GM21737 (cell line): ENCODE measurements at regions not wholly inside any gene's neighbourhood (a gene's known extent, or its start where the extent isn't known, plus 50 kb on each side); places are given as distances from the start of the nearest gene placed in this dataset.
"Not testable (repeated sequence)": the region's sequence is repeated elsewhere in the genome, so short reads cannot be mapped to it uniquely, and the experiment has no call there.

Experiments
- ATAC-seq: cut with Tn5 transposase; IDR thresholded peaks from one replicate; pipeline ENCODE4 v1.9.1; 2021; ENCODE audit warnings: mild to moderate bottlenecking, moderate library complexity; ENCODE audit not compliant: unreplicated experiment

- not testable (repeated sequence) for ATAC-seq
Observed at GRCh38 chr6:170036367-170036766, 254.5 kb downstream of the DLL1 start.

- no peak for ATAC-seq
Observed at GRCh38 chr6:170035901-170036304, 255.0 kb downstream of the DLL1 start.

GRCh38 chr6:170035044-170035443 is 255.8 kb downstream of the DLL1 start:
- no peak for ATAC-seq

GRCh38 chr6:170034294-170034693 is 256.6 kb downstream of the DLL1 start:
- ATAC-seq = no peak

- no peak for ATAC-seq
Observed at GRCh38 chr6:170033666-170034065, 257.2 kb downstream of the DLL1 start.

- ATAC-seq = no peak
Observed at GRCh38 chr6:170032706-170033309, 258.1 kb downstream of the DLL1 start.

- no peak for ATAC-seq
Observed at GRCh38 chr6:170032197-170032596, 258.7 kb downstream of the DLL1 start.

GRCh38 chr6:170031684-170032121 is 259.2 kb downstream of the DLL1 start:
- no peak for ATAC-seq

- no peak for ATAC-seq
Observed at GRCh38 chr6:170030821-170031471, 259.9 kb downstream of the DLL1 start.

- no peak for ATAC-seq
Observed at GRCh38 chr6:170030284-170030815, 260.5 kb downstream of the DLL1 start.

GRCh38 chr6:170029416-170030283 is 261.2 kb downstream of the DLL1 start:
- ATAC-seq = no peak

- ATAC-seq = no peak
Observed at GRCh38 chr6:170028629-170029345, 262.1 kb downstream of the DLL1 start.

- no peak for ATAC-seq
Observed at GRCh38 chr6:170027647-170028043, 263.2 kb downstream of the DLL1 start.

GRCh38 chr6:170026751-170027646 is 263.9 kb downstream of the DLL1 start:
- no peak for ATAC-seq

- no peak for ATAC-seq
Observed at GRCh38 chr6:170025935-170026750, 264.7 kb downstream of the DLL1 start.

- ATAC-seq = no peak
Observed at GRCh38 chr6:170025341-170025911, 265.5 kb downstream of the DLL1 start.

- no peak for ATAC-seq
Observed at GRCh38 chr6:170024940-170025339, 265.9 kb downstream of the DLL1 start.

- ATAC-seq = no peak
Observed at GRCh38 chr6:170023620-170024521, 267.0 kb downstream of the DLL1 start.
